ENCODE measurements at regions not wholly inside any gene's neighbourhood (a gene's known extent, or its start where the extent isn't known, plus 50 kb on each side); places are given as distances from the start of the nearest gene placed in this dataset.

- no peak for ATAC-seq
These were observed 81.0 kb upstream of the HS3ST2 start for GRCh38 chr16:22732959-22733358.

GRCh38 chr16:22734368-22734767, 79.6 kb upstream of the HS3ST2 start:
- Mint-ChIP-seq H3K4me1 (no peaks in the 10 kb centered on the region), H3K27ac (no peak overlapping the region), H3K36me3 (no peaks in the 10 kb centered on the region), H3K27me3 (peaks cover 12% of the 10 kb centered on the region), H3K4me3 (no peak overlapping the region), H3K9me3 (ENCODE audit: low read depth) (no peaks in the 10 kb centered on the region)
- CTCF ChIA-PET: no interaction called here
- ATAC-seq (no peak), DNase-seq (no peak)

More at GRCh38 chr16:22732959-22733358, 81.0 kb upstream of the HS3ST2 start:
- no peak overlapping the region for H3K27ac Mint-ChIP-seq
- H3K9me3 Mint-ChIP-seq (ENCODE audit: low read depth): no peaks in the 10 kb centered on the region
- H3K4me3 Mint-ChIP-seq: no peak overlapping the region
- H3K4me1 Mint-ChIP-seq: no peaks in the 10 kb centered on the region
- DNase-seq: no peak
- H3K27me3 Mint-ChIP-seq: peaks cover 16% of the 10 kb centered on the region
- CTCF ChIA-PET: no interaction called here
- H3K36me3 Mint-ChIP-seq: no peaks in the 10 kb centered on the region

GRCh38 chr16:22736791-22737190, 77.2 kb upstream of the HS3ST2 start:
- Mint-ChIP-seq H3K4me3 (no peak overlapping the region), H3K27ac (no peak overlapping the region), H3K9me3 (ENCODE audit: low read depth) (no peaks in the 10 kb centered on the region), H3K4me1 (no peaks in the 10 kb centered on the region), H3K27me3 (peaks cover 13% of the 10 kb centered on the region), H3K36me3 (no peaks in the 10 kb centered on the region)
- CTCF ChIA-PET: no interaction called here
- no peak for ATAC-seq
- no peak for DNase-seq

- Mint-ChIP-seq H3K27me3 (peaks cover 4% of the 10 kb centered on the region), H3K4me3 (no peak overlapping the region), H3K4me1 (no peaks in the 10 kb centered on the region), H3K27ac (no peak overlapping the region), H3K9me3 (ENCODE audit: low read depth) (peaks cover 5% of the 10 kb centered on the region), H3K36me3 (no peaks in the 10 kb centered on the region)
- ATAC-seq: no peak
- CTCF ChIA-PET: no interaction called here
- DNase-seq: no peak
These were observed 74.9 kb upstream of the HS3ST2 start for GRCh38 chr16:22739077-22739476.

GRCh38 chr16:22743401-22743800, 70.6 kb upstream of the HS3ST2 start:
- no peak for DNase-seq
- CTCF ChIA-PET: no interaction called here
- Mint-ChIP-seq H3K36me3 (no peaks in the 10 kb centered on the region), H3K27ac (no peak overlapping the region), H3K4me3 (no peak overlapping the region), H3K27me3 (peaks cover 4% of the 10 kb centered on the region), H3K4me1 (no peaks in the 10 kb centered on the region), H3K9me3 (ENCODE audit: low read depth) (peaks cover 7% of the 10 kb centered on the region)
- ATAC-seq: no peak

- Mint-ChIP-seq H3K27ac (no peak overlapping the region), H3K36me3 (no peaks in the 10 kb centered on the region), H3K9me3 (ENCODE audit: low read depth) (no peaks in the 10 kb centered on the region), H3K27me3 (peaks cover 2% of the 10 kb centered on the region), H3K4me1 (no peaks in the 10 kb centered on the region), H3K4me3 (no peak overlapping the region)
- no peak for DNase-seq
- CTCF ChIA-PET: no interaction called here
- ATAC-seq: no peak
These were observed 62.8 kb upstream of the HS3ST2 start for GRCh38 chr16:22751104-22751667.

GRCh38 chr16:22751685-22752084, 62.3 kb upstream of the HS3ST2 start:
- H3K27me3 Mint-ChIP-seq: peaks cover 5% of the 10 kb centered on the region
- H3K9me3 Mint-ChIP-seq (ENCODE audit: low read depth): no peaks in the 10 kb centered on the region
- H3K36me3 Mint-ChIP-seq: no peaks in the 10 kb centered on the region
- CTCF ChIA-PET: no interaction called here
- no peak overlapping the region for H3K27ac Mint-ChIP-seq
- H3K4me1 Mint-ChIP-seq: no peaks in the 10 kb centered on the region
- ATAC-seq: no peak
- H3K4me3 Mint-ChIP-seq: no peak overlapping the region
- no peak for DNase-seq

GRCh38 chr16:22753451-22753850, 60.5 kb upstream of the HS3ST2 start:
- Mint-ChIP-seq H3K27me3 (peaks cover 7% of the 10 kb centered on the region), H3K4me1 (no peaks in the 10 kb centered on the region), H3K36me3 (no peaks in the 10 kb centered on the region), H3K27ac (no peak overlapping the region), H3K9me3 (ENCODE audit: low read depth) (no peaks in the 10 kb centered on the region), H3K4me3 (no peak overlapping the region)
- ATAC-seq: no peak
- CTCF ChIA-PET: no interaction called here
- DNase-seq: no peak

GRCh38 chr16:22754577-22754976, 59.4 kb upstream of the HS3ST2 start:
- no peaks in the 10 kb centered on the region for H3K36me3 Mint-ChIP-seq
- no peaks in the 10 kb centered on the region for H3K4me1 Mint-ChIP-seq
- peaks cover 7% of the 10 kb centered on the region for H3K27me3 Mint-ChIP-seq
- H3K27ac Mint-ChIP-seq: no peak overlapping the region
- CTCF ChIA-PET: no interaction called here
- DNase-seq: no peak
- ATAC-seq: no peak
- no peaks in the 10 kb centered on the region for H3K9me3 Mint-ChIP-seq (ENCODE audit: low read depth)
- no peak overlapping the region for H3K4me3 Mint-ChIP-seq

GRCh38 chr16:22757202-22757601, 56.8 kb upstream of the HS3ST2 start:
- H3K4me3 Mint-ChIP-seq: no peak overlapping the region
- ATAC-seq: no peak
- H3K36me3 Mint-ChIP-seq: no peaks in the 10 kb centered on the region
- no peaks in the 10 kb centered on the region for H3K4me1 Mint-ChIP-seq
- no peak for DNase-seq
- H3K27ac Mint-ChIP-seq: no peak overlapping the region
- H3K9me3 Mint-ChIP-seq (ENCODE audit: low read depth): no peaks in the 10 kb centered on the region
- peaks cover 7% of the 10 kb centered on the region for H3K27me3 Mint-ChIP-seq
- CTCF ChIA-PET: interaction anchor here (1.5 kb wide), 1 partner anchor 23 kb away, joined by 3 read pairs; no protein-coding TSS in a partner anchor

- Mint-ChIP-seq H3K27ac (no peak overlapping the region), H3K4me1 (no peaks in the 10 kb centered on the region), H3K9me3 (ENCODE audit: low read depth) (no peaks in the 10 kb centered on the region), H3K4me3 (no peak overlapping the region), H3K36me3 (no peaks in the 10 kb centered on the region), H3K27me3 (peaks cover 7% of the 10 kb centered on the region)
- no peak for ATAC-seq
- CTCF ChIA-PET: no interaction called here
- DNase-seq: no peak
These were observed 51.5 kb upstream of the HS3ST2 start for GRCh38 chr16:22762486-22762885.

- ATAC-seq (no peak), DNase-seq (no peak)
- H3K4me1 Mint-ChIP-seq: no peaks in the 10 kb centered on the region
- H3K27ac Mint-ChIP-seq: no peak overlapping the region
- H3K4me3 Mint-ChIP-seq: no peak overlapping the region
- CTCF ChIA-PET: no interaction called here
- H3K36me3 Mint-ChIP-seq: no peaks in the 10 kb centered on the region
- H3K9me3 Mint-ChIP-seq (ENCODE audit: low read depth): no peaks in the 10 kb centered on the region
- peaks cover 7% of the 10 kb centered on the region for H3K27me3 Mint-ChIP-seq
These were observed 50.4 kb upstream of the HS3ST2 start for GRCh38 chr16:22763437-22764080.

Data from activated CD8-positive, alpha-beta memory T cell treated with anti-CD3 and anti-CD28 coated beads, Interleukin-2, amount 10 ng/mL, durations not matched to agents 7 days and 5 days (primary cell).